ENCODE measurements at regions not wholly inside any gene's neighbourhood (a gene's known extent, or its start where the extent isn't known, plus 50 kb on each side); places are given as distances from the start of the nearest gene placed in this dataset.

DNA sequence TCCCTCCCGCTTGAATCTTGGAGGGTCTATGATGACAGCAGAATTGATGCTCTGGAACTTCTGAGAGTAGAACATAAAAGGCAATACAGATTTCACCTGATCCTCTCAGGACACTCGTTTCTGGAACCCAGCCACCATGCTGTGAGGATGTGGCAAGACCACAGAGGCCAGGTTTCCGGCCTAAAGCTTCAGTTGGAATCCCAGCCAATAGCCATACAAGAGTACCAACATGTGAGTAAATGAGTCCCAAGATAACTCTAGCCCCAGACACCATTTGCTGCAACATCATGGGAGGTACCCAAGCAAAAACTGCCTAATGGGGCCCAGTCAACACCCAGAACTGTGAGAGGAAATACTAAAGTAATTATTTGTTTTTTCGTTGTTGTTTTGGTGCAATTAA is 65.7 kb upstream of the MARCHF11 start:
- Mint-ChIP-seq H3K4me1 (no peaks in the 10 kb centered on the region), H3K27me3 (peaks cover 0 to 9% of the 10 kb centered on the region in 2 donors), H3K36me3 (no peaks in the 10 kb centered on the region), H3K4me3 (no peak overlapping the region), H3K27ac (no peak overlapping the region), H3K9me3 (peaks cover 5 to 9% (median 6%) of the 10 kb centered on the region in 3 donors)
- ChIA-PET POLR2A (no interaction called here), CTCF (no interaction called here)
- Histone ChIP-seq H3K4me3 (ENCODE audit: control insufficient read depth in 1 of 2, extremely low read depth in 1 of 2, low read length in 1 of 2) (no peak overlapping the region), H3K9me3 (no peaks in the 10 kb centered on the region), H3K27me3 (replicated peaks in 1 of 2; ENCODE audit: control insufficient read depth in 2 of 2, extremely low read depth in 1 of 2, insufficient read depth in 2 of 2, low read length in 1 of 2) (no peaks in the 10 kb centered on the region), H3K36me3 (ENCODE audit: control insufficient read depth in 2 of 2, extremely low read depth in 1 of 2, insufficient read depth in 1 of 2, low read length in 1 of 2) (no peaks in the 10 kb centered on the region), H3K4me1 (ENCODE audit: control insufficient read depth in 1 of 2, extremely low read depth in 1 of 2, insufficient read depth in 2 of 2, low read length in 2 of 2) (no peaks in the 10 kb centered on the region), H3K27ac (ENCODE audit: low read length) (no peak overlapping the region)
- WGBS (ENCODE audit: insufficient coverage) = 14% methylated on average over 1 of the region's 4 CpGs
- ATAC-seq (replicated peaks in 1 of 4) = no peak
- no peak for DNase-seq

DNA sequence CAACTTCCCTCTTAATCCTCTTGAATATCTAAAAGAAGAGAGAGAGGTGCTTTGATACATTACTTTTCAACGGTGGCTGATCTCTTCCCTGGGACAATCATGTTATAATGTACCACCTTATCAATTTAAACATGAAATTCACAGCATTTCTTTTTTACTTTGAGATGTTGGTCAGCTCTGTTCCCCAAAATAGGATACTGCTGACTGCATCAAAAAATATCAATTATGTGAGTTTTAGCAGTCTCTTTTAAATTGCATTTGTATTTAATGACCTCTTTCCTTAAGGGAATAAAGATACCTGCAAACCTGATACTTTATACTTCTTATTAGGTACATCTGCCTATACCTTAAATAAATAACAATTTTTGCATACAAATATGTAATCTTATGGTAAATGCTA is 58.4 kb upstream of the MARCHF11 start:
- POLR2A ChIA-PET = no interaction called here
- no peaks in the 10 kb centered on the region for H3K27me3 ChIP-seq (replicated peaks in 1 of 2; ENCODE audit: control insufficient read depth in 2 of 2, extremely low read depth in 1 of 2, insufficient read depth in 2 of 2, low read length in 1 of 2)
- no peaks in the 10 kb centered on the region for H3K36me3 Mint-ChIP-seq
- peaks cover 3 to 26% (median 19%) of the 10 kb centered on the region in 3 donors for H3K9me3 Mint-ChIP-seq
- no peaks in the 10 kb centered on the region for H3K4me1 ChIP-seq (ENCODE audit: control insufficient read depth in 1 of 2, extremely low read depth in 1 of 2, insufficient read depth in 2 of 2, low read length in 2 of 2)
- no CpG with 5 or more reads among the region's 1 CpG for WGBS (ENCODE audit: insufficient coverage)
- DNase-seq = no peak
- no peaks in the 10 kb centered on the region for H3K9me3 ChIP-seq
- CTCF ChIA-PET = no interaction called here
- no peak for ATAC-seq (replicated peaks in 1 of 4)
- H3K4me3 Mint-ChIP-seq = no peak overlapping the region
- no peak overlapping the region for H3K27ac Mint-ChIP-seq
- H3K36me3 ChIP-seq (ENCODE audit: control insufficient read depth in 2 of 2, extremely low read depth in 1 of 2, insufficient read depth in 1 of 2, low read length in 1 of 2) = no peaks in the 10 kb centered on the region
- H3K27me3 Mint-ChIP-seq = peaks cover 0 to 3% of the 10 kb centered on the region in 2 donors
- no peak overlapping the region for H3K27ac ChIP-seq (ENCODE audit: low read length)
- H3K4me3 ChIP-seq (ENCODE audit: control insufficient read depth in 1 of 2, extremely low read depth in 1 of 2, low read length in 1 of 2) = no peak overlapping the region
- no peaks in the 10 kb centered on the region for H3K4me1 Mint-ChIP-seq

DNA sequence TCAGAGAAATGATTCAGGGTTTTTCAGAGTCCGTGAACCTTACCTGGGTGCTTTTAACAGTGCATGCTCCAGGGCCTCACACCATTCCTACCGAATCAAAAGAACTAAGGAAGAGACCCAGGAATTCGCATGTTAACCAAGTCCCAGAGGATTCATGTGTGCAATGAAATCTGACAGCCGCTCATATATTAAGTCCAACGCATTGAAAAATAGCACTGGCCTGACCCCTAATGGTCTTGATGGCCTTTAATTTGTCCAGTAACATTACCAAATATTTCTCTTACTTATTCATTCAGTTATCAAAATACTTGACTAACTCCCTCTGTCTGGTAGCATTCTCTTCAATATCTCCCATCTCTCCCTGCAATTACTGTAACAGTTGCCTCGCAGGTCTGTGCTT is 55.0 kb upstream of the MARCHF11 start:
- no peaks in the 10 kb centered on the region for H3K9me3 ChIP-seq
- Mint-ChIP-seq H3K9me3 (peaks cover 0 to 29% (median 16%) of the 10 kb centered on the region in 3 donors), H3K27ac (no peak overlapping the region), H3K4me1 (no peaks in the 10 kb centered on the region), H3K27me3 (peaks cover 0 to 3% of the 10 kb centered on the region in 2 donors), H3K36me3 (no peaks in the 10 kb centered on the region), H3K4me3 (no peak overlapping the region)
- H3K27ac ChIP-seq (ENCODE audit: low read length) = no peak overlapping the region
- CTCF ChIA-PET = no interaction called here
- no peaks in the 10 kb centered on the region for H3K4me1 ChIP-seq (ENCODE audit: control insufficient read depth in 1 of 2, extremely low read depth in 1 of 2, insufficient read depth in 2 of 2, low read length in 2 of 2)
- 93% methylated on average over 5 of the region's 6 CpGs for WGBS (ENCODE audit: insufficient coverage)
- H3K36me3 ChIP-seq (ENCODE audit: control insufficient read depth in 2 of 2, extremely low read depth in 1 of 2, insufficient read depth in 1 of 2, low read length in 1 of 2) = no peaks in the 10 kb centered on the region
- H3K27me3 ChIP-seq (replicated peaks in 1 of 2; ENCODE audit: control insufficient read depth in 2 of 2, extremely low read depth in 1 of 2, insufficient read depth in 2 of 2, low read length in 1 of 2) = no peaks in the 10 kb centered on the region
- ATAC-seq (replicated peaks in 1 of 4) (no peak), DNase-seq (no peak)
- H3K4me3 ChIP-seq (ENCODE audit: control insufficient read depth in 1 of 2, extremely low read depth in 1 of 2, low read length in 1 of 2) = no peak overlapping the region
- POLR2A ChIA-PET = no interaction called here

DNA sequence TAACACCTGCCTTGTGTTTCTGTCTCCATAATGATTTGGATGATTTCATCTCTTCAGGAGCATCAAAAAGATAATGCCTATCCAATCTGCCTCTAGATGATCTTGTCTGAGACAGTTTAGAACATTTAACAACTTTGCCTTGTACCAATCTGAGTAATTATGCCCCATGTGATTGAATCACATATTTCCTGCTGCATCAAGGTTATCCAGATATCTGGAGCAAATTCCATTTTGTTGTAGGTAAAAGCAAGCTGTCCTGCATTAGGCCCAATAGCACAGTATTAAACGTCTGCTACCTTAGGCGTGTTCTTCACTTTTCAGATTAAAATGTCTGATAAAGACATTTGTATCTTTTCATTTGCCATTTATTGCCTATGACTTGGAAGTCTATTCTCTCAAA is 54.1 kb upstream of the MARCHF11 start:
- H3K4me1 ChIP-seq (ENCODE audit: control insufficient read depth in 1 of 2, extremely low read depth in 1 of 2, insufficient read depth in 2 of 2, low read length in 2 of 2) = no peaks in the 10 kb centered on the region
- H3K4me1 Mint-ChIP-seq = no peaks in the 10 kb centered on the region
- H3K9me3 Mint-ChIP-seq = peaks cover 0 to 27% (median 16%) of the 10 kb centered on the region in 3 donors
- H3K36me3 ChIP-seq (ENCODE audit: control insufficient read depth in 2 of 2, extremely low read depth in 1 of 2, insufficient read depth in 1 of 2, low read length in 1 of 2) = no peaks in the 10 kb centered on the region
- no peak overlapping the region for H3K4me3 ChIP-seq (ENCODE audit: control insufficient read depth in 1 of 2, extremely low read depth in 1 of 2, low read length in 1 of 2)
- H3K27me3 ChIP-seq (replicated peaks in 1 of 2; ENCODE audit: control insufficient read depth in 2 of 2, extremely low read depth in 1 of 2, insufficient read depth in 2 of 2, low read length in 1 of 2) = no peaks in the 10 kb centered on the region
- H3K27me3 Mint-ChIP-seq = peaks cover 0 to 3% of the 10 kb centered on the region in 2 donors
- H3K4me3 Mint-ChIP-seq = no peak overlapping the region
- ChIA-PET CTCF (no interaction called here), POLR2A (no interaction called here)
- no CpG with 5 or more reads among the region's 2 CpGs for whole genome bisulfite sequencing (ENCODE audit: insufficient coverage)
- H3K27ac Mint-ChIP-seq = no peak overlapping the region
- H3K27ac ChIP-seq (ENCODE audit: low read length) = no peak overlapping the region
- ATAC-seq (replicated peaks in 1 of 4) (no peak), DNase-seq (no peak)
- no peaks in the 10 kb centered on the region for H3K36me3 Mint-ChIP-seq
- H3K9me3 ChIP-seq = no peaks in the 10 kb centered on the region

DNA sequence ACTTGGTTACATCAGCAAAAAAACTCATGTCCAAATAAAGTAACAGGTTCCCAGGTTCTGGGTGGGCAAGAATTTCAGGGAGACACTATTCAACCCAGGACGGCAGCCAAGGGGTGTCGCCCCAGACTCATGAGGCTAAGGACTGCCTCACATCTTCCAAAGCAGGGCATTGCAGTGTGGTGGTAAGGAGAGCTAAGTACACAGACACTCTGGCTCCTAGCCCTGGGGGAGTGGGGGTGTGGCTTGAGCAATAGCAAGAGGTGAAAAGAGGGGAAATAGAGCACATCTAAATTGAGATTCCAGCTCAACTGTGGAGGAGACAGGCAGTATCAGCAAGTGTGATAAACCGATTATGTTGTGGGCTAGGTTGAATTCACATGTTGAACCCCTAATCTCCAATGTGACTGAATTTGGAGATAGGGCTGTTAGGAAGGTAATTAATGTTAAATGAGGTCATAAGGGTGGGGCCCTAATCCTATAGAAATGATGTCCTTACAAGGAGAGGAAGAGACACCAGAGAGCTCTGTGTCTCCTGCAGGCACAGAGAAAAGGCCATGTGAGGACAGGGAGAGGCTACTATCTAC is 49.9 kb upstream of the MARCHF11 start:
- H3K4me3 ChIP-seq (ENCODE audit: control insufficient read depth in 1 of 2, extremely low read depth in 1 of 2, low read length in 1 of 2) = no peak overlapping the region
- no peaks in the 10 kb centered on the region for H3K4me1 Mint-ChIP-seq
- H3K27ac Mint-ChIP-seq = no peak overlapping the region
- no peak overlapping the region for H3K27ac ChIP-seq (ENCODE audit: low read length)
- no peak for DNase-seq
- no peak overlapping the region for H3K4me3 Mint-ChIP-seq
- H3K36me3 ChIP-seq (ENCODE audit: control insufficient read depth in 2 of 2, extremely low read depth in 1 of 2, insufficient read depth in 1 of 2, low read length in 1 of 2) = no peaks in the 10 kb centered on the region
- ChIA-PET CTCF (no interaction called here), POLR2A (no interaction called here)
- H3K27me3 ChIP-seq (replicated peaks in 1 of 2; ENCODE audit: control insufficient read depth in 2 of 2, extremely low read depth in 1 of 2, insufficient read depth in 2 of 2, low read length in 1 of 2) = no peaks in the 10 kb centered on the region
- no peaks in the 10 kb centered on the region for H3K4me1 ChIP-seq (ENCODE audit: control insufficient read depth in 1 of 2, extremely low read depth in 1 of 2, insufficient read depth in 2 of 2, low read length in 2 of 2)
- 56% methylated on average over 1 of the region's 3 CpGs for WGBS (ENCODE audit: insufficient coverage)
- ATAC-seq (replicated peaks in 1 of 4) = no peak
- no peaks in the 10 kb centered on the region for H3K9me3 ChIP-seq
- peaks cover 0 to 8% (median 0%) of the 10 kb centered on the region in 3 donors for H3K9me3 Mint-ChIP-seq
- no peaks in the 10 kb centered on the region for H3K36me3 Mint-ChIP-seq
- no peaks in the 10 kb centered on the region for H3K27me3 Mint-ChIP-seq
